WERI-Rb-1 (cell line): ENCODE measurements at regions not wholly inside any gene's neighbourhood (a gene's known extent, or its start where the extent isn't known, plus 50 kb on each side); places are given as distances from the start of the nearest gene placed in this dataset.

ENCODE experiments used
- DNase-seq: peaks from one replicate; pipeline ENCODE4 v3.0.0-alpha.2; 2020
- H3K27ac ChIP-seq: fragments of 250-450 bp; sonication (Bioruptor Pico); 2 replicates; pipeline ENCODE4 v1.5.1; 2020; ENCODE audit warnings: mild to moderate bottlenecking, moderate library complexity
- H3K27me3 ChIP-seq: fragments of 250-450 bp; sonication (Bioruptor Pico); 2 replicates; pipeline ENCODE4 v1.5.1; 2021; ENCODE audit warnings: mild to moderate bottlenecking, low read depth, moderate library complexity; ENCODE audit not compliant: insufficient read depth, severe bottlenecking
- H3K36me3 ChIP-seq: fragments of 250-450 bp; sonication (Bioruptor Pico); 2 replicates; pipeline ENCODE4 v1.5.1; 2020; ENCODE audit warnings: mild to moderate bottlenecking, moderate library complexity
- H3K4me3 ChIP-seq: 2 replicates; pipeline ENCODE4 v1.5.1; 2011; ENCODE audit warnings: low read depth, mild to moderate bottlenecking, control low read depth, low read length
- H3K9me3 ChIP-seq: fragments of 250-450 bp; sonication (Bioruptor Pico); 2 replicates; pipeline ENCODE4 v1.5.1; 2021; ENCODE audit warnings: mild to moderate bottlenecking, moderate library complexity; ENCODE audit not compliant: severe bottlenecking
- CTCF ChIP-seq: IDR thresholded peaks from 2 replicates; pipeline ENCODE4 v1.5.1; 2011; ENCODE audit warnings: low read depth, mild to moderate bottlenecking, control low read depth, inconsistent platforms, low read length

- H3K27me3 ChIP-seq: peaks cover 6% of the 10 kb centered on the region
- DNase-seq: no peak
- no peaks in the 10 kb centered on the region for H3K9me3 ChIP-seq
- TF ChIP-seq CTCF: no peak
- H3K4me3 ChIP-seq: no peak overlapping the region
- H3K36me3 ChIP-seq: no peaks in the 10 kb centered on the region
- no peak overlapping the region for H3K27ac ChIP-seq
Observed at GRCh38 chrX:66920296-66920695, 281.4 kb upstream of the EDA2R start.

- H3K9me3 ChIP-seq: no peaks in the 10 kb centered on the region
- TF ChIP-seq CTCF: no peak
- peaks cover 9% of the 10 kb centered on the region for H3K27me3 ChIP-seq
- DNase-seq: no peak
- no peak overlapping the region for H3K27ac ChIP-seq
- no peak overlapping the region for H3K4me3 ChIP-seq
- no peaks in the 10 kb centered on the region for H3K36me3 ChIP-seq
Observed at GRCh38 chrX:66919280-66919832, 280.5 kb upstream of the EDA2R start.

- Histone ChIP-seq H3K4me3 (no peak overlapping the region), H3K27me3 (peaks cover 9% of the 10 kb centered on the region), H3K9me3 (no peaks in the 10 kb centered on the region), H3K36me3 (no peaks in the 10 kb centered on the region), H3K27ac (no peak overlapping the region)
- no peak for TF ChIP-seq CTCF
- no peak for DNase-seq
Observed at GRCh38 chrX:66918511-66918910, 279.6 kb upstream of the EDA2R start.

- H3K4me3 ChIP-seq: no peak overlapping the region
- H3K27me3 ChIP-seq: peaks cover 16% of the 10 kb centered on the region
- DNase-seq: no peak
- no peaks in the 10 kb centered on the region for H3K36me3 ChIP-seq
- no peak for TF ChIP-seq CTCF
- H3K27ac ChIP-seq: no peak overlapping the region
- no peaks in the 10 kb centered on the region for H3K9me3 ChIP-seq
Observed at GRCh38 chrX:66915893-66916292, 277.0 kb upstream of the EDA2R start.

GRCh38 chrX:66914080-66914479 lies 275.2 kb upstream of the EDA2R start:
- no peaks in the 10 kb centered on the region for H3K9me3 ChIP-seq
- DNase-seq: no peak
- peaks cover 16% of the 10 kb centered on the region for H3K27me3 ChIP-seq

More at GRCh38 chrX:66914080-66914479, 275.2 kb upstream of the EDA2R start:
- Histone ChIP-seq H3K36me3 (no peaks in the 10 kb centered on the region), H3K27ac (no peak overlapping the region), H3K4me3 (no peak overlapping the region)
- no peak for TF ChIP-seq CTCF
